HG03135 (cell line): ENCODE measurements at regions not wholly inside any gene's neighbourhood (a gene's known extent, or its start where the extent isn't known, plus 50 kb on each side); places are given as distances from the start of the nearest gene placed in this dataset.

Experiments used
- ATAC-seq: cut with Tn5 transposase; IDR thresholded peaks from one replicate; pipeline ENCODE4 v1.9.1; 2021; ENCODE audit warnings: mild to moderate bottlenecking, moderate library complexity; ENCODE audit not compliant: unreplicated experiment

GRCh38 chr5:174425271-174425963, 299.0 kb upstream of the MSX2 start:
- ATAC-seq: no peak

GRCh38 chr5:174425964-174426290, 298.5 kb upstream of the MSX2 start:
- ATAC-seq: no peak

- ATAC-seq: no peak
Measured at GRCh38 chr5:174426388-174426787, 298.0 kb upstream of the MSX2 start.

GRCh38 chr5:174426851-174427250, 297.5 kb upstream of the MSX2 start:
- no peak for ATAC-seq

- no peak for ATAC-seq
Measured at GRCh38 chr5:174427304-174427703, 297.1 kb upstream of the MSX2 start.

- ATAC-seq: no peak
Measured at GRCh38 chr5:174428895-174429294, 295.5 kb upstream of the MSX2 start.

- no peak for ATAC-seq
Measured at GRCh38 chr5:174430940-174431339, 293.4 kb upstream of the MSX2 start.

- ATAC-seq: no peak
Measured at GRCh38 chr5:174431504-174431903, 292.9 kb upstream of the MSX2 start.

- no peak for ATAC-seq
Measured at GRCh38 chr5:174433098-174433497, 291.3 kb upstream of the MSX2 start.

GRCh38 chr5:174436750-174437149, 287.6 kb upstream of the MSX2 start:
- ATAC-seq: no peak

- ATAC-seq: no peak
Measured at GRCh38 chr5:174444479-174445188, 279.7 kb upstream of the MSX2 start.

GRCh38 chr5:174446446-174446845, 277.9 kb upstream of the MSX2 start:
- no peak for ATAC-seq

- ATAC-seq: no peak
Measured at GRCh38 chr5:174446988-174447387, 277.4 kb upstream of the MSX2 start.

GRCh38 chr5:174448041-174448440, 276.3 kb upstream of the MSX2 start:
- ATAC-seq: no peak

- no peak for ATAC-seq
Measured at GRCh38 chr5:174448662-174449061, 275.7 kb upstream of the MSX2 start.

- no peak for ATAC-seq
Measured at GRCh38 chr5:174453690-174454089, 270.7 kb upstream of the MSX2 start.

- no peak for ATAC-seq
Measured at GRCh38 chr5:174454464-174454863, 269.9 kb upstream of the MSX2 start.

GRCh38 chr5:174454890-174455289, 269.5 kb upstream of the MSX2 start:
- ATAC-seq: no peak

- ATAC-seq: no peak
Measured at GRCh38 chr5:174455301-174455700, 269.1 kb upstream of the MSX2 start.

- no peak for ATAC-seq
Measured at GRCh38 chr5:174457141-174457678, 267.2 kb upstream of the MSX2 start.

- no peak for ATAC-seq
Measured at GRCh38 chr5:174459071-174459702, 265.2 kb upstream of the MSX2 start.

- ATAC-seq: no peak
Measured at GRCh38 chr5:174459832-174460448, 264.4 kb upstream of the MSX2 start.
